Bronchial epithelial cell (primary cell): ENCODE measurements at regions not wholly inside any gene's neighbourhood (a gene's known extent, or its start where the extent isn't known, plus 50 kb on each side); places are given as distances from the start of the nearest gene placed in this dataset.
"Not testable (repeated sequence)": the region's sequence is repeated elsewhere in the genome, so short reads cannot be mapped to it uniquely, and the experiment has no call there.

Source experiments
- DNase-seq: peaks from one replicate; pipeline ENCODE4 v3.0.0-alpha.2; 2010; ENCODE audit warnings: low read depth
- FAIRE-seq: peaks from 2 replicates; lab custom pipeline; 2011; peaks lifted over from hg19 to GRCh38; lab: Jason Lieb, UNC
- H3K27me3 ChIP-seq: 2 replicates; pipeline ENCODE4 v1.5.1; 2011; ENCODE audit warnings: low read length; ENCODE audit not compliant: control insufficient read depth, insufficient read depth
- H3K36me3 ChIP-seq: 2 replicates; pipeline ENCODE4 v1.5.1; 2011; ENCODE audit warnings: low read length; ENCODE audit not compliant: control insufficient read depth, insufficient read depth
- H3K4me3 ChIP-seq: 2 replicates; pipeline ENCODE4 v1.5.1; 2011; ENCODE audit warnings: mild to moderate bottlenecking, low read depth, low read length, control low read depth
- TF ChIP-seq, protein P1 (sequence below): IDR thresholded peaks from 2 replicates; pipeline ENCODE4 v1.5.1; 2011; ENCODE audit warnings: mild to moderate bottlenecking, moderate library complexity, low read length, control low read depth, inconsistent platforms; ENCODE audit not compliant: insufficient read depth, severe bottlenecking

DNA sequence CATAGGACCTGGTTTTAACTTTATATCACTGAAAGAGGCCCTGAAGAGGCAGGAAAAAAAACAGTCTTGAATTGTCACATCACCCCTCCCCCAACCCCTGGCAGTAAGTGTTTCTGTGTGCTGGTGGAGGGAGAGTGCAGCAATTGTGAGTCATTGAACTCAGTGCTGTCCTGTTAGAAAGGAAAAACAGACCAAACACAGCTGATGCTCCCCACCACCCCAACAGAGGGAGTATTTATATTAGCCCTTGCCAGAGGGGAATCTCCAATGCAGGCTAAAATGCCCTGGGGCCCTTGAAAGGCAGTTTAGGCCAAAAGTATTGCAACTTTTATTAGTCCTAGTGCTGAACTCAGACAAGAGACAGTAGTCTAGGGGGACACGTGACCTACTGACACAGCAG lies 197.8 kb upstream of the AGTR2 start:
- no peak for FAIRE-seq

DNA sequence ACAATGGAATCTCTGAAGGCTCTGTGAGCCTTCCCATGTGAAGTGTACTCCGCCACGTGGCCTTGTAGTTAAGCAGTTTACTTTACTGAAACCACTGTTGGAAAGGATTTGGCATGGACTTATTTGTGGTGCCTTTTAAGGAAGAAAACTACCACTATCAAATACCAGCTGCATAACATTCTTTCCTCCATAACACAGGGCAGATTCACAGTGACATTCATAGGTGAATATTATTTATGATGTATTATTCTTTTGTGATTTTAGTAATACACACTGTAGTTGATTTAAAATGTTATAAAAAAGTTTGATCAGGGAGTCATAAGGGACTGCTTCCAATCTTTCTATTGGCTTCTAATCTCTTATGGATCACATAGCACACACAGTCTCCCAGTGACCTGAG lies 192.5 kb upstream of the AGTR2 start:
- no peak for FAIRE-seq
- H3K27me3 ChIP-seq: no peaks in the 10 kb centered on the region

More for the DNA sequence above, 197.8 kb upstream of the AGTR2 start:
- DNase-seq: no peak
- Histone ChIP-seq H3K4me3 (no peak overlapping the region), H3K36me3 (no peaks in the 10 kb centered on the region), H3K27me3 (no peaks in the 10 kb centered on the region)
- TF ChIP-seq, protein P1, sequence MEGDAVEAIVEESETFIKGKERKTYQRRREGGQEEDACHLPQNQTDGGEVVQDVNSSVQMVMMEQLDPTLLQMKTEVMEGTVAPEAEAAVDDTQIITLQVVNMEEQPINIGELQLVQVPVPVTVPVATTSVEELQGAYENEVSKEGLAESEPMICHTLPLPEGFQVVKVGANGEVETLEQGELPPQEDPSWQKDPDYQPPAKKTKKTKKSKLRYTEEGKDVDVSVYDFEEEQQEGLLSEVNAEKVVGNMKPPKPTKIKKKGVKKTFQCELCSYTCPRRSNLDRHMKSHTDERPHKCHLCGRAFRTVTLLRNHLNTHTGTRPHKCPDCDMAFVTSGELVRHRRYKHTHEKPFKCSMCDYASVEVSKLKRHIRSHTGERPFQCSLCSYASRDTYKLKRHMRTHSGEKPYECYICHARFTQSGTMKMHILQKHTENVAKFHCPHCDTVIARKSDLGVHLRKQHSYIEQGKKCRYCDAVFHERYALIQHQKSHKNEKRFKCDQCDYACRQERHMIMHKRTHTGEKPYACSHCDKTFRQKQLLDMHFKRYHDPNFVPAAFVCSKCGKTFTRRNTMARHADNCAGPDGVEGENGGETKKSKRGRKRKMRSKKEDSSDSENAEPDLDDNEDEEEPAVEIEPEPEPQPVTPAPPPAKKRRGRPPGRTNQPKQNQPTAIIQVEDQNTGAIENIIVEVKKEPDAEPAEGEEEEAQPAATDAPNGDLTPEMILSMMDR: no peak

DNA sequence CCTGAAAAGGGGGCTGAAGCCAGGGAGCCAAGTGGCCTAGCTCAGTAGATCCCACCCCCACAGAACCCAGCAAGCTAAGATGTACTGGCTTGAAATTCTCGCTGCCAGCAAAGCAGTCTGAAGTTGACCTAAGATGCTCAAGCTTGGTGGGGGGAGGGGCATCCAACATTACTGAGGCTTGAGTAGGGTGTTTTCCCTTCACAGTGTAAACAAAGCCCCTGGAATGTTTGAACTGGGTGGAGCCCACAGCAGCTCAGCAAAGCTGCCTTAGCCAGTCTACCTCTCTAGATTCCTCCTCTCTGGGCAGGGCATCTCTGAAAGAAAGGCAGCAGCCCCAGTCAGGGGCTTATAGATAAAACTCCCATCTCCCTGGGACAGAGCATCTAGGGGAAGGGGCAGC lies 187.4 kb upstream of the AGTR2 start:
- H3K36me3 ChIP-seq, H3K27me3 ChIP-seq, H3K4me3 ChIP-seq, DNase-seq, FAIRE-seq: not testable (repeated sequence)

More for the DNA sequence above, 192.5 kb upstream of the AGTR2 start:
- Histone ChIP-seq H3K36me3 (no peaks in the 10 kb centered on the region), H3K4me3 (no peak overlapping the region)
- DNase-seq: no peak
- TF ChIP-seq, protein P1: no peak

GRCh38 chrX:115987464-115987863 lies 183.1 kb upstream of the AGTR2 start:
- FAIRE-seq, H3K36me3 ChIP-seq, H3K27me3 ChIP-seq, H3K4me3 ChIP-seq, DNase-seq: not testable (repeated sequence)

DNA sequence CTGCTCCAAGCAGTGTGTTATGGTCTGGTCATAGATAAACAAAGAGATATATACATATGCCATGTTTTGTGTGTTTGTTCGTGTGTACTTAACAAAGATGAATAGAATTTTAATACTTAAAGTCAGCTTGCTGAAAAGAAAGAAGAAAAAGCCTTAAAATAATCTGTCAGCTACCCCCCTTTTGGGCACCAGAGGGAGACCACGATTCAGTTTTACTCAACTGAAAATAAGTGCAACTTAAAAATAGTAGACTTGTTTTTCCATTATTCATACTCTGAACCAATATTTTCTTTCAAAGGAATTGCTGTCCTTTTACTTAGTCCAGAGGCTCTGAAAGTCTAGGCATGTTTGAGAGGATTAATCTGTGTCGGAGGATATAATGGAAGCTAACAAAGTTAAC lies 181.7 kb upstream of the AGTR2 start:
- Histone ChIP-seq H3K36me3 (no peaks in the 10 kb centered on the region), H3K4me3 (no peak overlapping the region), H3K27me3 (no peaks in the 10 kb centered on the region)
- TF ChIP-seq, protein P1: no peak
- FAIRE-seq (no peak), DNase-seq (no peak)

DNA sequence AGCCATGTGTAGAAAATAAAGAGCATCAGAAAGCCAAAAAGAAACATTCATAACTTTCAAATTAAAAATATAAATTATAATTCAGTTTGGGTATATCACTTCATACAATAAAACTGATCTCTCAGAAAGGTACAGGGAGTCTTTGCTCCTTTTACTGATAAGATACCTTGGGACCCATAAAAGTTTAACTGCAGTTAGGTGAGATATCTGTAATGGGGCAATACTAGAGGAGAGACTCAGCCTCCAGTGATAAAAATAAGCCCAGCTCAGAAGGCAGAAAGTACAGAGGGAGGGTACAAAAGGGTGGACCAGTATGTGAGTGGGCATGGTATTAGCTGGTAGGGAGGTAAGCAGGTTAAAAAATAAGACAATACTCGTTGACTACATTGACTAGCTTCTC lies 180.9 kb upstream of the AGTR2 start:
- DNase-seq: no peak
- Histone ChIP-seq H3K36me3 (no peaks in the 10 kb centered on the region), H3K4me3 (no peak overlapping the region), H3K27me3 (no peaks in the 10 kb centered on the region)
- no peak for FAIRE-seq
- TF ChIP-seq, protein P1: no peak

GRCh38 chrX:116009346-116009745 lies 161.2 kb upstream of the AGTR2 start:
- no peak for FAIRE-seq
- H3K27me3 ChIP-seq: no peaks in the 10 kb centered on the region
- H3K4me3 ChIP-seq: no peak overlapping the region
- no peaks in the 10 kb centered on the region for H3K36me3 ChIP-seq
- TF ChIP-seq, protein P1: no peak
- DNase-seq: no peak
